ENCODE measurements at regions not wholly inside any gene's neighbourhood (a gene's known extent, or its start where the extent isn't known, plus 50 kb on each side); places are given as distances from the start of the nearest gene placed in this dataset.

GRCh38 chr2:59886759-59887158 lies 666.7 kb downstream of the BCL11A start:
- Mint-ChIP-seq H3K36me3 (no peaks in the 10 kb centered on the region), H3K27me3 (no peaks in the 10 kb centered on the region), H3K9me3 (no peaks in the 10 kb centered on the region), H3K4me1 (ENCODE audit: low read depth) (peaks cover 27% of the 10 kb centered on the region), H3K4me3 (no peak overlapping the region), H3K27ac (no peak overlapping the region)
- DNase-seq, result no peak
- intact Hi-C loops (cut with micrococcal nuclease), result no loop called here
- ChIA-PET POLR2A (no interaction called here), CTCF (no interaction called here)

DNA sequence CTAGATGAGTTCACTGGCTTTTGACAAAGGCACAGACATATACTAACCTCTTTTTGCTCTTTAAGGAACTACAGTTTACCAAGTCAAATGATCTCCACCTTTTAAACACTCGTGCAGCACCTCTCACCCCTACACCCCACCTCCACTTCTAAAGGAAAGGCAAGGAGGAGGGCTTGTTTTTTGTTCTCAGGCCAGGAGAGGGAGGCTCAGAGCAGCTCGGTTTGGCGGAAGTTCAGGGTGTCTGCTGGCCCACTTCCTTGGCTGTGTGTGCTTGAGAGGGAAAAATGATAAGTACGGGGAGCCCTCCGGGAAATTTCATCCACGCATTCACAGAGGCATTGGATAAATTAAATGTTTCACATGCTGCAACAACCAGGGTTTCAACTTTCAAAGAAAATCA lies 667.9 kb downstream of the BCL11A start:
- intact Hi-C loops (cut with micrococcal nuclease), result no loop called here
- no peak for DNase-seq
- Mint-ChIP-seq H3K4me1 (ENCODE audit: low read depth) (peaks cover 27% of the 10 kb centered on the region), H3K27ac (no peak overlapping the region), H3K9me3 (no peaks in the 10 kb centered on the region), H3K4me3 (no peak overlapping the region), H3K36me3 (no peaks in the 10 kb centered on the region), H3K27me3 (no peaks in the 10 kb centered on the region)
- ChIA-PET CTCF (no interaction called here), POLR2A (no interaction called here)

DNA sequence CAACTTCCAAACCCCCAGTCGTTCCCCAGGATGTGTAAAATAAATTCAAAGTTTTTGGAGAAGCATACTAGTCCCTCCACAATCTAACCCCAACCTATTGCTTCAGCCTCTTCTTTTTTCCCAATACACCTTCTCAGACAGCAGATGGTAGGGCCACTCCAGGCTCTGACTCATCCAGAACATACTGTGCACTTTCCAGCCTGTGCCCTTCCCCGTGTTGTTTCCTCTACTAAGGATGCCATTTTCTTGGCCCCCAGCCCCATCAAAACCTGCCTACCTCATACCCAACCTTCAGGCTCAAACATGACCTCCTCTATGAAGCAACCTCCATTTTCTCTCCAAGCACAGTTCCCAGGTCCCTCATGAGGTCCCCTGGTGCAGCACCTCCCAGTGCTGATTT lies 669.3 kb downstream of the BCL11A start:
- peaks cover 27% of the 10 kb centered on the region for H3K4me1 Mint-ChIP-seq (ENCODE audit: low read depth)
- H3K27ac Mint-ChIP-seq, result no peak overlapping the region
- no peak overlapping the region for H3K4me3 Mint-ChIP-seq
- H3K9me3 Mint-ChIP-seq, result no peaks in the 10 kb centered on the region
- intact Hi-C loops (cut with micrococcal nuclease), result no loop called here
- no peaks in the 10 kb centered on the region for H3K36me3 Mint-ChIP-seq
- no peak for DNase-seq
- POLR2A ChIA-PET, result no interaction called here
- CTCF ChIA-PET, result no interaction called here
- no peaks in the 10 kb centered on the region for H3K27me3 Mint-ChIP-seq

DNA sequence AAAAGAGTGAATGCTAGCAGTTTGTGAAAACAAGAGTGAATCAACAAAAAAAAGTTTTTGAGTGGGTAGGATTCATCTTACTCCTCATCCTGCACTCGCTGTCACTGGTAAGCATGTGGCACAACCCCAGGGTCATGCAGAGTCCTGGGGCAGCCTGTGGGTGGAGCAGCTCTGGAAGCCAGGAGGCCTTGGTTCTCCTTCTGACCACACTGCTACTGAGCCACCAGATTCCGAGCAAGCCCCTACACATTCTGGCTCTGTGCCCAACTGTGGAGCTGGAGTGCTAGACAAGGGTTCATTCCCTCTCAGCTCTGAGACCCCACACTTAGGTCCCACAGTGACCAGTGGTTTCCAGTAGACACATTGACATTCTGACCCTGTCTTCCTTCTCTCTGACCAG lies 670.6 kb downstream of the BCL11A start:
- Mint-ChIP-seq H3K4me1 (ENCODE audit: low read depth) (peaks cover 19% of the 10 kb centered on the region), H3K36me3 (no peaks in the 10 kb centered on the region), H3K27ac (no peak overlapping the region), H3K9me3 (no peaks in the 10 kb centered on the region), H3K27me3 (no peaks in the 10 kb centered on the region), H3K4me3 (no peak overlapping the region)
- intact Hi-C loops (cut with micrococcal nuclease), result no loop called here
- no peak for DNase-seq
- ChIA-PET CTCF (no interaction called here), POLR2A (no interaction called here)

DNA sequence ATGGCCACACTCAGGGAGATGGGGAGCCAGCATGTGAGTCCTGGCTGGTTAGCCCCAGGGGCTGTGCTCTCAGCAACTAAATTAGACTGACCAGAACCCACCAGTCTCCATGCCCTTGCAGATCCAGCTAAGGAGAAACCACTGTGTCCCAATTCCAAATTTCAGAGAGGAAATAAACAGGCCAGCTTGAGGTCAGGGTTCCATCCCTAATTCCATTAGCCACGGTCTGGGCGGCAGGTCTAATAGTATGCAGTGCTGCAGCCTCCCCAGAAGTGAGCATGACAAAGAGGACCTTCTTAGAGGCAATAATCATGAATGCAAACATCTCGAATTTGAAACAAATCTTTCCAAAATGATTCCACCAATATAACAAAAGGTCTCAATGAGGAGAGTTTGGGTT lies 671.2 kb downstream of the BCL11A start:
- Mint-ChIP-seq H3K4me1 (ENCODE audit: low read depth) (peaks cover 14% of the 10 kb centered on the region), H3K4me3 (no peak overlapping the region), H3K27ac (no peak overlapping the region), H3K36me3 (no peaks in the 10 kb centered on the region), H3K27me3 (no peaks in the 10 kb centered on the region), H3K9me3 (no peaks in the 10 kb centered on the region)
- CTCF ChIA-PET, result no interaction called here
- POLR2A ChIA-PET, result no interaction called here
- intact Hi-C loops (cut with micrococcal nuclease), result no loop called here
- DNase-seq, result no peak

GRCh38 chr2:59881218-59881617 lies 672.2 kb downstream of the BCL11A start:
- H3K27ac Mint-ChIP-seq, result no peak overlapping the region

DNA sequence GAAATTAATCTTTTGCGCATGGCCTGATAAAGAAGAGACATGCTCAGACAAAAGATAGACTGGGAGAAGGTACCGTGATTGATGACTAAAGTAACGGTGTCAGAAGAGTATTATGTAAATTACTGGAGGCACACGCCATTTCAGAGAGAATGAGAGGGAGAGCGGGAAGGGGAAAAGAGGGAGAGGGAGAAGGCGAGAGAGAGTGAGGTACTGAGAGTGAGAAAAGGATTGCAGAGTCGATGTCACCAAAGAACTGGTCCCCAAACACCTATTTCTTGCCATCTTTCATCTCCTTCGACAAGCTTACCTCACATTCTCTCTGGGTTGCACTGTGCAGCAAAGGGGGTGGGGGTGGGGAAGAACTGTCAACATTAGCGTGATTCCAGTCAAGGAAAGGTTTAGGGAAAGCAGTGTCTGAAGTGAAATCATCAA lies 673.7 kb downstream of the BCL11A start:
- H3K4me1 Mint-ChIP-seq (ENCODE audit: low read depth), result no peaks in the 10 kb centered on the region
- ChIA-PET POLR2A (no interaction called here), CTCF (no interaction called here)
- no peak for DNase-seq
- H3K9me3 Mint-ChIP-seq, result no peaks in the 10 kb centered on the region
- H3K4me3 Mint-ChIP-seq, result no peak overlapping the region
- no peaks in the 10 kb centered on the region for H3K27me3 Mint-ChIP-seq
- no peak overlapping the region for H3K27ac Mint-ChIP-seq
- intact Hi-C loops (cut with micrococcal nuclease), result no loop called here
- no peaks in the 10 kb centered on the region for H3K36me3 Mint-ChIP-seq

More at GRCh38 chr2:59881218-59881617, 672.2 kb downstream of the BCL11A start:
- CTCF ChIA-PET, result no interaction called here
- Mint-ChIP-seq H3K4me3 (no peak overlapping the region), H3K36me3 (no peaks in the 10 kb centered on the region), H3K4me1 (ENCODE audit: low read depth) (peaks cover 9% of the 10 kb centered on the region), H3K27me3 (no peaks in the 10 kb centered on the region), H3K9me3 (no peaks in the 10 kb centered on the region)
- DNase-seq, result no peak
- POLR2A ChIA-PET, result no interaction called here
- intact Hi-C loops (cut with micrococcal nuclease), result no loop called here

GRCh38 chr2:59875836-59876235 lies 677.6 kb downstream of the BCL11A start:
- no peak overlapping the region for H3K4me3 Mint-ChIP-seq
- intact Hi-C loops (cut with micrococcal nuclease), result no loop called here
- CTCF ChIA-PET, result no interaction called here
- no peaks in the 10 kb centered on the region for H3K27me3 Mint-ChIP-seq
- no peak for DNase-seq
- no peaks in the 10 kb centered on the region for H3K36me3 Mint-ChIP-seq
- no peaks in the 10 kb centered on the region for H3K4me1 Mint-ChIP-seq (ENCODE audit: low read depth)
- no peak overlapping the region for H3K27ac Mint-ChIP-seq
- POLR2A ChIA-PET, result no interaction called here
- no peaks in the 10 kb centered on the region for H3K9me3 Mint-ChIP-seq

GRCh38 chr2:59874971-59875755 lies 678.3 kb downstream of the BCL11A start:
- H3K9me3 Mint-ChIP-seq, result no peaks in the 10 kb centered on the region
- H3K36me3 Mint-ChIP-seq, result no peaks in the 10 kb centered on the region
- H3K27me3 Mint-ChIP-seq, result no peaks in the 10 kb centered on the region
- H3K4me1 Mint-ChIP-seq (ENCODE audit: low read depth), result no peaks in the 10 kb centered on the region
- CTCF ChIA-PET, result no interaction called here
- no peak overlapping the region for H3K4me3 Mint-ChIP-seq
- POLR2A ChIA-PET, result no interaction called here
- DNase-seq, result no peak
- intact Hi-C loops (cut with micrococcal nuclease), result no loop called here
- no peak overlapping the region for H3K27ac Mint-ChIP-seq

GRCh38 chr2:59874361-59874760 lies 679.1 kb downstream of the BCL11A start:
- no peak overlapping the region for H3K4me3 Mint-ChIP-seq
- intact Hi-C loops (cut with micrococcal nuclease), result no loop called here
- no peak for DNase-seq
- H3K27me3 Mint-ChIP-seq, result no peaks in the 10 kb centered on the region
- H3K4me1 Mint-ChIP-seq (ENCODE audit: low read depth), result no peaks in the 10 kb centered on the region
- H3K36me3 Mint-ChIP-seq, result no peaks in the 10 kb centered on the region
- ChIA-PET POLR2A (no interaction called here), CTCF (no interaction called here)
- no peaks in the 10 kb centered on the region for H3K9me3 Mint-ChIP-seq
- no peak overlapping the region for H3K27ac Mint-ChIP-seq

DNA sequence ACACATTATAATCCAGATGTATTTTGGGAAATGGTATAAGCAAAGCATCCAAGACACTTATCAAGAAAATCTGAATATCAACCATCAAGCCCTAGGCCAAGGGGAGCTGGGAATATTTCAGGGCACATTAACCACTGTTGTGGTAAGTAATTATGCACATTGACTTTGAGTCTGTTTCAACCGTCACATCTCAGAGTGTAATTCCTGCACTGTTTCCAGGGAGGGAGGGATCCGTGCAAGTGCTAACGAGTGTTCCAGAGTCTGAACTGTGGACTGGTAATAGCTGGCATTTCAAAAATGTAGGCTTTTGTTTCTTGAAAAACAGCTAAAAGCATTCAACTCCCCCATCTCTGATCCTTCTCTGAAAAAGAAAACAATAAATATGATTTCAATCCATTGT lies 681.6 kb downstream of the BCL11A start:
- no peaks in the 10 kb centered on the region for H3K27me3 Mint-ChIP-seq
- intact Hi-C loops (cut with micrococcal nuclease), result no loop called here
- no peaks in the 10 kb centered on the region for H3K4me1 Mint-ChIP-seq (ENCODE audit: low read depth)
- POLR2A ChIA-PET, result no interaction called here
- H3K36me3 Mint-ChIP-seq, result no peaks in the 10 kb centered on the region
- no peak overlapping the region for H3K4me3 Mint-ChIP-seq
- CTCF ChIA-PET, result no interaction called here
- H3K9me3 Mint-ChIP-seq, result no peaks in the 10 kb centered on the region
- no peak overlapping the region for H3K27ac Mint-ChIP-seq
- no peak for DNase-seq

GRCh38 chr2:59868981-59869380 lies 684.5 kb downstream of the BCL11A start:
- intact Hi-C loops (cut with micrococcal nuclease), result no loop called here
- H3K4me3 Mint-ChIP-seq, result no peak overlapping the region

DNA sequence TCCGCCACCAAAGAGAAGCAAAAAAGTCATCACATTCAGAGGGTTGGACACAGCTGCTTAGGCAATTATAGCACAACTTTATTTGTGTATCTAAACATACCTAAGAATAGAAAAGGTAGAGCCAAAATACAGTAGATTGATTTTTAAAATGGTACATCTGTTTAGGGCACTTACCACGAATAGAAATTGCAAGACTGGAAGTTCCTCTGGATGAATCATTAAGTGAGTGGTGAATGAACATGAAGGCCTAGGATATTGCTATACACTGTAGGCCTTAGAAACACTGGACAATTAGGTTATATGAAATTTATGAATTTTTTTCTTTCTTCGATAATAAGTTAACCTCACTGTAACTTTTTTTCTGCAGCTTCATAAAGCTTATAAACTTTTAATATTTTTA lies 687.0 kb downstream of the BCL11A start:
- Mint-ChIP-seq H3K9me3 (peaks cover 11% of the 10 kb centered on the region), H3K4me3 (no peak overlapping the region), H3K36me3 (no peaks in the 10 kb centered on the region), H3K27ac (no peak overlapping the region), H3K4me1 (ENCODE audit: low read depth) (no peaks in the 10 kb centered on the region), H3K27me3 (no peaks in the 10 kb centered on the region)
- ChIA-PET POLR2A (no interaction called here), CTCF (no interaction called here)
- intact Hi-C loops (cut with micrococcal nuclease), result no loop called here
- DNase-seq, result no peak

More at GRCh38 chr2:59868981-59869380, 684.5 kb downstream of the BCL11A start:
- ChIA-PET CTCF (no interaction called here), POLR2A (no interaction called here)
- no peaks in the 10 kb centered on the region for H3K9me3 Mint-ChIP-seq
- H3K4me1 Mint-ChIP-seq (ENCODE audit: low read depth), result no peaks in the 10 kb centered on the region
- H3K27me3 Mint-ChIP-seq, result no peaks in the 10 kb centered on the region
- H3K36me3 Mint-ChIP-seq, result no peaks in the 10 kb centered on the region
- no peak overlapping the region for H3K27ac Mint-ChIP-seq
- DNase-seq, result no peak
